SK-N-MC (cell line): ENCODE measurements at regions not wholly inside any gene's neighbourhood (a gene's known extent, or its start where the extent isn't known, plus 50 kb on each side); places are given as distances from the start of the nearest gene placed in this dataset.

Source experiments
- EZH2 ChIP-seq: fragments of 200-600 bp; sonication (generic); IDR thresholded peaks from one replicate; pipeline ENCODE4 v1.6.1; 2017; ENCODE audit warnings: antibody characterized with exemption
- POLR2AphosphoS5 ChIP-seq: IDR thresholded peaks from 2 replicates; pipeline ENCODE4 v1.6.1; 2012; ENCODE audit warnings: mild to moderate bottlenecking, low read depth, low read length, borderline replicate concordance

GRCh38 chr12:25714198-25714984, 161.3 kb upstream of the LMNTD1 start:
- TF ChIP-seq POLR2AphosphoS5 (no peak), EZH2 (no peak)
